AG04450 (cell line): ENCODE measurements at regions not wholly inside any gene's neighbourhood (a gene's known extent, or its start where the extent isn't known, plus 50 kb on each side); places are given as distances from the start of the nearest gene placed in this dataset.

Experiments
- CTCF ChIA-PET: fragments of 300-600, 350-600 bp; formaldehyde crosslinking; extraction: SDS; loops from one replicate; lab custom pipeline; 2022; ENCODE audit warnings: antibody characterized with exemption, inconsistent platforms; lab: Charles Lee
- POLR2A ChIA-PET: fragments of 350-600 bp; formaldehyde crosslinking; extraction: SDS; loops from one replicate; lab custom pipeline; 2021; ENCODE audit warnings: antibody characterized with exemption, inconsistent platforms; lab: Yijun Ruan, JAX
- DNase-seq: peaks from one replicate; pipeline ENCODE4 v3.0.0-alpha.2; 2011; ENCODE audit warnings: low read depth, low spot score
- H3K27ac ChIP-seq: one replicate; pipeline ENCODE4 v1.5.1; 2012; ENCODE audit warnings: low read depth, low read length, control low read depth
- H3K27me3 ChIP-seq: one replicate; pipeline ENCODE4 v1.6.0; 2012; ENCODE audit warnings: low read length; ENCODE audit not compliant: control insufficient read depth, insufficient read depth
- H3K4me3 ChIP-seq: 2 replicates; pipeline ENCODE4 v1.5.1; 2011; ENCODE audit warnings: mild to moderate bottlenecking, low read depth, low read length, control low read depth
- H3K9me3 ChIP-seq: 2 replicates; pipeline ENCODE4 v1.5.1; 2012; ENCODE audit warnings: low read length; ENCODE audit not compliant: control insufficient read depth, insufficient read depth
- CTCF ChIP-seq: IDR thresholded peaks from 2 replicates; pipeline ENCODE4 v1.5.1; 2011; ENCODE audit warnings: low read depth, low read length, control low read depth, inconsistent platforms

GRCh38 chrX:74179071-74179470 is 124.9 kb upstream of the ZCCHC13 start:
- Histone ChIP-seq H3K9me3 (no peaks in the 10 kb centered on the region), H3K4me3 (no peak overlapping the region), H3K27me3 (no peaks in the 10 kb centered on the region), H3K27ac (no peak overlapping the region)
- CTCF ChIA-PET, result no interaction called here
- peak; percentile 20 for DNase-seq
- TF ChIP-seq CTCF, result no peak
- POLR2A ChIA-PET, result no interaction called here

- H3K27me3 ChIP-seq, result no peaks in the 10 kb centered on the region
- H3K9me3 ChIP-seq, result no peaks in the 10 kb centered on the region
- DNase-seq, result no peak
- TF ChIP-seq CTCF, result no peak
- no peak overlapping the region for H3K27ac ChIP-seq
- H3K4me3 ChIP-seq, result no peak overlapping the region
- ChIA-PET POLR2A (no interaction called here), CTCF (no interaction called here)
Observed at GRCh38 chrX:74178536-74178935, 125.4 kb upstream of the ZCCHC13 start.

- Histone ChIP-seq H3K9me3 (peaks cover 3% of the 10 kb centered on the region; the same call in 1 of the 2 replicates), H3K27me3 (no peaks in the 10 kb centered on the region), H3K4me3 (no peak overlapping the region), H3K27ac (no peak overlapping the region)
- CTCF ChIA-PET, result no interaction called here
- no peak for DNase-seq
- POLR2A ChIA-PET, result no interaction called here
- no peak for TF ChIP-seq CTCF
Observed at GRCh38 chrX:74171465-74171864, 132.5 kb upstream of the ZCCHC13 start.

- CTCF ChIA-PET, result no interaction called here
- TF ChIP-seq CTCF, result no peak
- POLR2A ChIA-PET, result no interaction called here
Observed at GRCh38 chrX:74162199-74162598, 141.8 kb upstream of the ZCCHC13 start.

GRCh38 chrX:74160816-74161215 is 143.2 kb upstream of the ZCCHC13 start:
- POLR2A ChIA-PET, result no interaction called here
- Histone ChIP-seq H3K4me3 (no peak overlapping the region), H3K27ac (no peak overlapping the region), H3K9me3 (no peaks in the 10 kb centered on the region; the same call in 1 of the 2 replicates), H3K27me3 (no peaks in the 10 kb centered on the region)
- DNase-seq, result no peak
- CTCF ChIA-PET, result no interaction called here
- TF ChIP-seq CTCF, result no peak

More at GRCh38 chrX:74162199-74162598, 141.8 kb upstream of the ZCCHC13 start:
- Histone ChIP-seq H3K4me3 (no peak overlapping the region), H3K9me3 (no peaks in the 10 kb centered on the region; the same call in 1 of the 2 replicates), H3K27me3 (no peaks in the 10 kb centered on the region), H3K27ac (no peak overlapping the region)
- no peak for DNase-seq
